ENCODE measurements at regions not wholly inside any gene's neighbourhood (a gene's known extent, or its start where the extent isn't known, plus 50 kb on each side); places are given as distances from the start of the nearest gene placed in this dataset.

DNA sequence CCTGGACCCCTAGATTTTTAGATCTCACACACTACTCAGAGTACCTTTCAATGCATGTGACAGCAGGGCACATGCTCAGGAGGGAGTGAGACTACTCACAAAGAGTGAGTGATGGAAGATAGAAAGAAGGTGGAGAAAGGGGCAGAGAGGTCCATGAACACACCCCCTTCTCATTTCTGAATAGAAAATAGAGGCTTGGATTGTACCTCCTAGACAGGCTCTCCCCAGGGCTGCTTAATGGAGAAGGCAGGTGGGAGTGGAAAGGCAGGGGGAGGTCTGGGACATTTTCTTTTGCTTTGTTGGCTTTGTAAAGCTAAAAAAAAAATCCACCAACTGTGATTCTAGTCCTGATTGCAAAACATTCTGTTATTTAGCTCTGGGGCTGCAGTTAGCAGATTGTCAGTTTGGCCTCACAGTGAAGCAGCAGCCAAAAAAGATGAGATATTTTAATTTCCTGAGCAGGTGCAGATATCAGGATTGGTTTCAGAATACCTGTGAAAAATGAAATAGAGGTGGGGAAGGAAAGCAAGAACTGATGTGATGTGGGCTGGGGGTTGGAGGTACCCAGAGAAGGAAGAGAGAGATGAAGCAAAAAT, 119.3 kb upstream of the GYPC start:
- DNase-seq: no peak

DNA sequence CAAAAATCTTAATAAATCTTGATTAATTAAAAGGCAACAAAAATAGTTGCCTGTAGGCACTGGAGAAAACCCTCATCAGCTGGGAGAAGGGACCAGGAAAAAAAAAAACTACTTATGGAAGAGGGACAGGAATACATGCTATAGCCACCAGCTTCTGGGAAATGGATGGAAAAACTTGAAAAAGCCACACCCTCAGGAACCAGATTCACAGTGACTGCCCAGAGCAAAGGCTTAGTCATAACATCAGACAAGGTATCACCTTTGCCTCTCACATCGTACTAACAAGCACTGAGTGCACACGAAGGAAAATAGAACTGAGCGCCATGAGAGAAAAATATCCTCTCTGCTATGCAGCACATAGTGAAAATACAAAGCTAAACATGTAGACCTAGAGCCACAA, 116.9 kb upstream of the GYPC start:
- Histone ChIP-seq H3K4me1 (ENCODE audit: low read depth) (no peaks in the 10 kb centered on the region), H3K4me3 (no peak overlapping the region), H3K36me3 (ENCODE audit: low read depth) (no peaks in the 10 kb centered on the region), H3K9me3 (peaks cover 20% of the 10 kb centered on the region)
- TF ChIP-seq, protein P1, sequence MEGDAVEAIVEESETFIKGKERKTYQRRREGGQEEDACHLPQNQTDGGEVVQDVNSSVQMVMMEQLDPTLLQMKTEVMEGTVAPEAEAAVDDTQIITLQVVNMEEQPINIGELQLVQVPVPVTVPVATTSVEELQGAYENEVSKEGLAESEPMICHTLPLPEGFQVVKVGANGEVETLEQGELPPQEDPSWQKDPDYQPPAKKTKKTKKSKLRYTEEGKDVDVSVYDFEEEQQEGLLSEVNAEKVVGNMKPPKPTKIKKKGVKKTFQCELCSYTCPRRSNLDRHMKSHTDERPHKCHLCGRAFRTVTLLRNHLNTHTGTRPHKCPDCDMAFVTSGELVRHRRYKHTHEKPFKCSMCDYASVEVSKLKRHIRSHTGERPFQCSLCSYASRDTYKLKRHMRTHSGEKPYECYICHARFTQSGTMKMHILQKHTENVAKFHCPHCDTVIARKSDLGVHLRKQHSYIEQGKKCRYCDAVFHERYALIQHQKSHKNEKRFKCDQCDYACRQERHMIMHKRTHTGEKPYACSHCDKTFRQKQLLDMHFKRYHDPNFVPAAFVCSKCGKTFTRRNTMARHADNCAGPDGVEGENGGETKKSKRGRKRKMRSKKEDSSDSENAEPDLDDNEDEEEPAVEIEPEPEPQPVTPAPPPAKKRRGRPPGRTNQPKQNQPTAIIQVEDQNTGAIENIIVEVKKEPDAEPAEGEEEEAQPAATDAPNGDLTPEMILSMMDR (IDR thresholded peaks at IDR 0.05): no peak
- DNase-seq: no peak
- no peak for ATAC-seq
- intact Hi-C loops (cut with DNase I, micrococcal nuclease): no loop called here

More for the DNA sequence above, 119.3 kb upstream of the GYPC start:
- ATAC-seq: no peak
- Histone ChIP-seq H3K4me3 (no peak overlapping the region), H3K36me3 (ENCODE audit: low read depth) (no peaks in the 10 kb centered on the region), H3K9me3 (peaks cover 3% of the 10 kb centered on the region), H3K4me1 (ENCODE audit: low read depth) (no peaks in the 10 kb centered on the region)
- intact Hi-C loops (cut with DNase I, micrococcal nuclease): no loop called here
- TF ChIP-seq, protein P1 (IDR thresholded peaks at IDR 0.05): no peak

- Histone ChIP-seq H3K36me3 (ENCODE audit: low read depth) (no peaks in the 10 kb centered on the region), H3K4me1 (ENCODE audit: low read depth) (no peaks in the 10 kb centered on the region), H3K4me3 (no peak overlapping the region), H3K9me3 (peaks cover 20% of the 10 kb centered on the region)
- ATAC-seq (no peak), DNase-seq (no peak)
- TF ChIP-seq, protein P1 (IDR thresholded peaks at IDR 0.05): no peak
- intact Hi-C loops (cut with DNase I, micrococcal nuclease): no loop called here
Observed at GRCh38 chr2:126542247-126542646, 113.7 kb upstream of the GYPC start.

DNA sequence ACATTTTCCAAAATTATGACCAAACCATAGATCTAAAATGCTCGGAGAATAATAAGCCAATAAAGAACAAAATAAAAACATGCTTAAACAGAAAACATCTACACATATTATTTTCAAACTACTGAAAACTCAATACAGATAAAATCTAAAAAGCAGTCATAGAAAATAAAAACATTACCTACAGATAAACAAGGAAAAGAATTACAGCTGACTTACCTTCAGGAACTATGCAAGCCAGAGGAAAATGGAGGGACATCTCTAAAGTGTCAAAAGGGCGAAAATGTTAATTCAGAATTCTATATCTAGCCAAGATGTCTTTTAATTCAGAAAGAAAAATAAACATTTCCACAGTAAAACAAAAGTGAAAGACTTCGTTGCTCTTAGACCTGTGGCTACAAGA, 112.9 kb upstream of the GYPC start:
- TF ChIP-seq, protein P1 (IDR thresholded peaks at IDR 0.05): no peak
- peaks cover 20% of the 10 kb centered on the region for H3K9me3 ChIP-seq
- H3K4me3 ChIP-seq: no peak overlapping the region
- intact Hi-C loops (cut with DNase I, micrococcal nuclease): no loop called here
- H3K4me1 ChIP-seq (ENCODE audit: low read depth): no peaks in the 10 kb centered on the region
- H3K36me3 ChIP-seq (ENCODE audit: low read depth): no peaks in the 10 kb centered on the region
- DNase-seq: no peak
- ATAC-seq: no peak

DNA sequence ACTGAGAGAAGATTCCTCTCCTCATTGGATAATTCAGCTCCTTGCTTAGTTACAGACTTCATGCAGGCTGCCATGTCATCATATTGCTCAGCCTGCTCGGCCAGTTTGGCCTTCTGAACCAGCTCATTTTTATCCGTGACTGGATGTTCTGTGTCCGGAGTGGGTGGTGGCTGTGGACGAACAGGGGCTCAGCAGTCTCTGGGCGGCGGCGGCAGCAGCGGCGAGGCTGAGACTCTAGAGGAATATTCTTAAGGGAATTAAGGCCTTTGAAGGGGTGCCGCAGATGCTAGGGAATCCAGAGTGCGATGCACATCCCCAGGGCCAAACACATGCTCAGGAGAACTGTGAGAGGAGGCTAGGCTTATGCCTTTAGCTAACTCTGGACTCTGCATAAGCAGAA, 97.9 kb upstream of the GYPC start:
- ATAC-seq (no peak), DNase-seq (no peak)
- Histone ChIP-seq H3K4me3 (no peak overlapping the region), H3K36me3 (ENCODE audit: low read depth) (no peaks in the 10 kb centered on the region), H3K4me1 (ENCODE audit: low read depth) (no peaks in the 10 kb centered on the region), H3K9me3 (no peaks in the 10 kb centered on the region)
- TF ChIP-seq, protein P1 (IDR thresholded peaks at IDR 0.05): no peak
- intact Hi-C loops (cut with DNase I, micrococcal nuclease): no loop called here

DNA sequence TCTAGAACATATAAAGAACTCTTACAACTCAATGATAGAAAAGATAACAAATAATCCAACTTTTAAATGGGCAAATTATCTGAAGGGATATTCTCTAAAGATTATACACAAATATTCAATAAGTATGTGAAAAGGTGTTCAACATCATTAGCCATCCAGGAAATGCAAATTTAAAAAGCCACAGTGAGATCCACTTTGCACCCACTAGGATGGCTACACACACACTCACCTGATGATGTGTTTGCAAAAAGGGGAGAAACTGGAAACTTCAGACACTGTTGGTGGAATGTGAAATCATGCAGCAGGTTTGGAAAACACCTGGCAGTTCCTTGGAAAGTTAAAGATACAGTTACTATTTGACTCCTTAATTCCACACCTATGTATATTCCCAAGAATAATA, 87.2 kb upstream of the GYPC start:
- Histone ChIP-seq H3K36me3 (ENCODE audit: low read depth) (no peaks in the 10 kb centered on the region), H3K4me1 (ENCODE audit: low read depth) (no peaks in the 10 kb centered on the region), H3K9me3 (no peaks in the 10 kb centered on the region), H3K4me3 (no peak overlapping the region)
- TF ChIP-seq, protein P1 (IDR thresholded peaks at IDR 0.05): no peak
- DNase-seq (no peak), ATAC-seq (no peak)
- intact Hi-C loops (cut with DNase I, micrococcal nuclease): no loop called here

Measured in mucosa of descending colon (tissue), 3 donors.